ENCODE measurements at regions not wholly inside any gene's neighbourhood (a gene's known extent, or its start where the extent isn't known, plus 50 kb on each side); places are given as distances from the start of the nearest gene placed in this dataset.

DNA sequence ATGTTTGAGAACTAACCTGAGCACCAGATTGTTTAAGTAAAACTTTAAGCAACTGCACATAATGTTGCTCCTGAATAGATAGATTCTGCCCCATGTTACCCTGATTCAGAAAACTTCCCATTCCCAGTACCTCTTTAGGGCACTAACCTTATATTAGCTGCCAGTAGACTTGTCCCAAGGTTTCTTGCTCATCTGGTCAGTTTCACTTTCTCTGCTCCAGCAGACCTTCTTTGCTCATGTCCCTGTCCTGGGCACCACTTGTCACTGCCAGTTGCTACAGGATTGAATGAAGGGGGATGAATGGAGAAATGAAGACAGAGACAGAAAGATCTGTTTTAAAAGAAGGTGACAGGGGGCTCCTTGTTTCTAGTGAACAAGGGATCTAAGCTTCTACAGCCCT, 65.2 kb upstream of the UGT2B10 start:
- Histone ChIP-seq H3K4me2 (no peak overlapping the region), H3K27me3 (no peaks in the 10 kb centered on the region), H3K36me3 (no peaks in the 10 kb centered on the region), H3K27ac (no peak overlapping the region), H3K9me3 (no peaks in the 10 kb centered on the region; the same call in 1 of the 2 replicates), H3K4me3 (no peak overlapping the region), H3K4me1 (peaks cover 24% of the 10 kb centered on the region), H3K9ac (no peak overlapping the region), H4K20me1 (no peaks in the 10 kb centered on the region)
- TF ChIP-seq Cebpa-rat (IDR thresholded peaks at IDR 0.05): no peak

DNA sequence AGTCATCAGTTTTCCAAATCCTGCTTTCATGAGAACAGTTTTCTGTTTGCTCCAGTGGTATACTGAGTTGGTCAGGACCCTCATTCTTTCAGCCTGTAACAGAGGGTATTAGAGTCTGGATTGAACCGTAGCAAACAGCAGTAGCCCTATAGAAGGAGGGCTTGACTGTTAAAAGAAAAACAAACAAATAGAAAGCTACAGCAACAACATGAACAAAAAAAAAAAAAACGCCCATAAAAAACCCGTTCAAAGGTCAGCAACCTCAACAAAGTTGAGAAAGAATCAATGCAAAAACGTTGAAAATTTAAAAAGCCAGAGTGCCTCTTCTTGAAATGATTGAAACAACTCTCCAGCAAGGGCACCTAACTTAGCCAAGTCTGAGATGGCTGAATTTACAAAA, 64.7 kb upstream of the UGT2B10 start:
- no peak overlapping the region for H3K9ac ChIP-seq
- H3K4me1 ChIP-seq: peaks cover 24% of the 10 kb centered on the region
- H3K27me3 ChIP-seq: no peaks in the 10 kb centered on the region
- H4K20me1 ChIP-seq: no peaks in the 10 kb centered on the region
- no peaks in the 10 kb centered on the region; the same call in 1 of the 2 replicates for H3K9me3 ChIP-seq
- no peak for TF ChIP-seq Cebpa-rat (IDR thresholded peaks at IDR 0.05)
- H3K27ac ChIP-seq: no peak overlapping the region
- H3K4me3 ChIP-seq: no peak overlapping the region
- H3K4me2 ChIP-seq: no peak overlapping the region
- H3K36me3 ChIP-seq: no peaks in the 10 kb centered on the region

DNA sequence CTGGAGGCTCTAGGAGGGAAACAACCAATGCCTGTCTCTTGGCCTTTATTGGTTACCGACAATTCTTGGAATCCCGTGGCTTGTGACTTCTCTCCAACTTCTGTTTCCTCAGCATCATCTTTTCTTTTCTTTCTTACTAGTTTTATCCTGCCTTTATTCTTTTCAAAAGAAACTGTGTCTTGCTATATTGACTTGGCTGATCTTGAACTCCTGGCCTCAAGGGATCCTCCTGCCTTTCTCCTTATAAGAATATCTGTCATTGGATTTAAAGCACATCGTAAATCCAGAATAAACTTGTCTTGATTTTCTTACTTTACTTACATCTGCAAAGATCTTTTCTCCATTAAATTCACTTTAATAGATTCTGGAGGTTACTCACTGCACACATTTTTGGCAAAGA, 49.9 kb upstream of the UGT2B10 start:
- H3K4me1 ChIP-seq: no peaks in the 10 kb centered on the region
- H3K27ac ChIP-seq: no peak overlapping the region
- H3K4me3 ChIP-seq: no peak overlapping the region
- TF ChIP-seq Cebpa-rat (IDR thresholded peaks at IDR 0.05): no peak
- no peak overlapping the region for H3K4me2 ChIP-seq
- no peaks in the 10 kb centered on the region for H3K27me3 ChIP-seq
- no peaks in the 10 kb centered on the region for H3K9me3 ChIP-seq
- H3K9ac ChIP-seq: no peak overlapping the region
- H3K36me3 ChIP-seq: no peaks in the 10 kb centered on the region
- no peaks in the 10 kb centered on the region for H4K20me1 ChIP-seq

Measured in BLaER1 (cell line).